ENCODE measurements at regions not wholly inside any gene's neighbourhood (a gene's known extent, or its start where the extent isn't known, plus 50 kb on each side); places are given as distances from the start of the nearest gene placed in this dataset.

- H3K36me3 ChIP-seq (ENCODE audit: control insufficient read depth, insufficient read depth, low read length): no peaks in the 10 kb centered on the region
- POLR2A ChIA-PET: no interaction called here
- CTCF ChIA-PET: no interaction called here
- H3K27ac ChIP-seq (ENCODE audit: low read length): no peak overlapping the region
- ATAC-seq (no peak), DNase-seq (ENCODE audit: low read depth, low spot score) (no peak)
- no peaks in the 10 kb centered on the region for H3K27me3 ChIP-seq (ENCODE audit: control insufficient read depth, insufficient read depth, low read length)
- in situ Hi-C loops (cut with HindIII; ENCODE audit: low pct_unique_long_range_greater_than_20kb, low sequenced_read_pairs): no loop called here
- H3K4me3 ChIP-seq (ENCODE audit: low read depth in 2 of 2, low read length in 2 of 2): no peak overlapping the region
- H3K9me3 ChIP-seq (ENCODE audit: control insufficient read depth, insufficient read depth, low read depth, low read length): no peaks in the 10 kb centered on the region; the same call in 1 of the 2 replicates
- BruUV-seq (replicated peaks): no TSS peak
- no peaks in the 10 kb centered on the region for H3K4me1 ChIP-seq (ENCODE audit: control insufficient read depth, insufficient read depth, low read length)
- no peak for TF ChIP-seq TCF7L2 (IDR thresholded peaks at IDR 0.05; ENCODE audit: low read depth, low read length)
- TF ChIP-seq SIN3A (IDR thresholded peaks at IDR 0.05; ENCODE audit: borderline replicate concordance, insufficient read depth, low read depth, low read length): no peak
- TF ChIP-seq POLR2AphosphoS5 (IDR thresholded peaks at IDR 0.05; ENCODE audit: low read depth, low read length): no peak
- TF ChIP-seq REST (IDR thresholded peaks at IDR 0.05; ENCODE audit: insufficient read depth in 1 of 2, low read depth in 2 of 2, low read length in 1 of 2): no peak
- TF ChIP-seq CTCF (IDR thresholded peaks at IDR 0.05): no peak
- intact Hi-C loops (cut with micrococcal nuclease; ENCODE audit: unreplicated experiment): no loop called here
Measured at GRCh38 chr11:106621484-106621883, 396.8 kb downstream of the GUCY1A2 start.
